ENCODE measurements at regions not wholly inside any gene's neighbourhood (a gene's known extent, or its start where the extent isn't known, plus 50 kb on each side); places are given as distances from the start of the nearest gene placed in this dataset.

- Histone ChIP-seq H3K36me3 (ENCODE audit: low read depth, missing control alignments) (no peaks in the 10 kb centered on the region), H3K9me3 (no peaks in the 10 kb centered on the region), H3K27me3 (no peaks in the 10 kb centered on the region), H3K4me1 (no peaks in the 10 kb centered on the region), H3K27ac (no peak overlapping the region), H3K4me3 (no peak overlapping the region)
- no peak for TF ChIP-seq POLR2A (IDR thresholded peaks at IDR 0.05)
- TF ChIP-seq CTCF (IDR thresholded peaks at IDR 0.05) = no peak
- DNase-seq = no peak
- intact Hi-C loops (cut with DNase I; ENCODE audit: low total_unique reads) = no loop called here
- WGBS, 2 donors = 78 to 85% methylated on average over 4 of the region's 4 CpGs
These were observed 296.4 kb upstream of the STS start for GRCh38 chrX:6851140-6851539.

- intact Hi-C loops (cut with DNase I; ENCODE audit: low total_unique reads) = no loop called here
- H3K4me1 ChIP-seq = no peaks in the 10 kb centered on the region
- H3K4me3 ChIP-seq = no peak overlapping the region
- H3K27ac ChIP-seq = no peak overlapping the region
- H3K36me3 ChIP-seq (ENCODE audit: low read depth, missing control alignments) = no peaks in the 10 kb centered on the region
- WGBS, 2 donors = 48 to 75% methylated on average over 6 of the region's 6 CpGs
- no peaks in the 10 kb centered on the region for H3K9me3 ChIP-seq
- no peaks in the 10 kb centered on the region for H3K27me3 ChIP-seq
- DNase-seq = no peak
- TF ChIP-seq CTCF (IDR thresholded peaks at IDR 0.05) = no peak
- TF ChIP-seq POLR2A (IDR thresholded peaks at IDR 0.05) = no peak
These were observed 297.6 kb upstream of the STS start for GRCh38 chrX:6849716-6850414.

GRCh38 chrX:6832619-6833018 lies 297.7 kb upstream of the VCX3A start:
- no peaks in the 10 kb centered on the region for H3K4me1 ChIP-seq
- no peaks in the 10 kb centered on the region for H3K9me3 ChIP-seq
- TF ChIP-seq CTCF (IDR thresholded peaks at IDR 0.05) = no peak
- no peaks in the 10 kb centered on the region for H3K36me3 ChIP-seq (ENCODE audit: low read depth, missing control alignments)
- no peaks in the 10 kb centered on the region for H3K27me3 ChIP-seq
- DNase-seq = no peak
- H3K4me3 ChIP-seq = no peak overlapping the region
- intact Hi-C loops (cut with DNase I; ENCODE audit: low total_unique reads) = no loop called here
- no peak overlapping the region for H3K27ac ChIP-seq
- 80 to 92% methylated on average over 2 of the region's 2 CpGs for WGBS, 2 donors

GRCh38 chrX:6826856-6827255 lies 291.9 kb upstream of the VCX3A start:
- Histone ChIP-seq H3K27ac (no peak overlapping the region), H3K36me3 (ENCODE audit: low read depth, missing control alignments) (no peaks in the 10 kb centered on the region), H3K4me1 (no peaks in the 10 kb centered on the region), H3K27me3 (no peaks in the 10 kb centered on the region), H3K4me3 (no peak overlapping the region), H3K9me3 (no peaks in the 10 kb centered on the region)
- WGBS, 2 donors = 88 to 100% methylated on average over 3 of the region's 3 CpGs
- no peak for DNase-seq
- TF ChIP-seq CTCF (IDR thresholded peaks at IDR 0.05) (no peak), POLR2A (IDR thresholded peaks at IDR 0.05) (no peak)
- intact Hi-C loops (cut with DNase I; ENCODE audit: low total_unique reads) = no loop called here

GRCh38 chrX:6821730-6822129 lies 286.8 kb upstream of the VCX3A start:
- TF ChIP-seq CTCF (IDR thresholded peaks at IDR 0.05) (no peak), POLR2A (IDR thresholded peaks at IDR 0.05) (no peak)
- Histone ChIP-seq H3K27ac (no peak overlapping the region), H3K36me3 (ENCODE audit: low read depth, missing control alignments) (no peaks in the 10 kb centered on the region), H3K4me3 (no peak overlapping the region), H3K4me1 (no peaks in the 10 kb centered on the region), H3K27me3 (no peaks in the 10 kb centered on the region), H3K9me3 (no peaks in the 10 kb centered on the region)
- intact Hi-C loops (cut with DNase I; ENCODE audit: low total_unique reads) = no loop called here
- DNase-seq = no peak
- 67 to 77% methylated on average over 2 to 6 of the region's 6 CpGs for WGBS, 2 donors

All from testis (tissue), 2 donors.